Nephron progenitor cell (in vitro differentiated cells): ENCODE measurements at regions not wholly inside any gene's neighbourhood (a gene's known extent, or its start where the extent isn't known, plus 50 kb on each side); places are given as distances from the start of the nearest gene placed in this dataset.
A peak's percentile ranks its signal among the peaks of the same experiment; 100 is the strongest.

Source experiments
- DNase-seq: peaks from one replicate; pipeline ENCODE4 v3.0.0; 2021
- H3K27ac Mint-ChIP-seq: 2 replicates; pipeline ENCODE4 v1.8.0; 2021; ENCODE audit warnings: mild to moderate bottlenecking, moderate library complexity, mixed read lengths
- H3K27me3 Mint-ChIP-seq: 2 replicates; pipeline ENCODE4 v1.8.0; 2021; ENCODE audit warnings: mild to moderate bottlenecking, low read depth, mixed read lengths; ENCODE audit not compliant: poor library complexity
- H3K36me3 Mint-ChIP-seq: 2 replicates; pipeline ENCODE4 v1.8.0; 2021; ENCODE audit warnings: low read depth, mixed read lengths
- H3K4me1 Mint-ChIP-seq: 2 replicates; pipeline ENCODE4 v1.8.0; 2021; ENCODE audit warnings: mixed read lengths
- H3K4me3 Mint-ChIP-seq: 2 replicates; pipeline ENCODE4 v1.8.0; 2021; ENCODE audit warnings: mild to moderate bottlenecking, moderate library complexity, mixed read lengths
- H3K9me3 Mint-ChIP-seq: 2 replicates; pipeline ENCODE4 v1.8.0; 2021; ENCODE audit warnings: mild to moderate bottlenecking, moderate library complexity, mixed read lengths
- CTCF ChIP-seq: fragments of 200-600 bp; sonication (generic); IDR thresholded peaks from 2 replicates; pipeline ENCODE4 v1.5.0; 2021; ENCODE audit warnings: antibody characterized with exemption

- no peak for DNase-seq
- H3K4me3 Mint-ChIP-seq = no peak overlapping the region
- peaks cover 32% of the 10 kb centered on the region for H3K9me3 Mint-ChIP-seq
- peaks cover 22% of the 10 kb centered on the region for H3K36me3 Mint-ChIP-seq
- peak; percentile 61 for TF ChIP-seq CTCF
- H3K27ac Mint-ChIP-seq = peak overlapping the region; percentile 86
- H3K27me3 Mint-ChIP-seq = peaks cover 7% of the 10 kb centered on the region
- peaks cover 22% of the 10 kb centered on the region for H3K4me1 Mint-ChIP-seq
Measured at GRCh38 chr3:150286390-150287147, 121.5 kb upstream of the TSC22D2 start.

- TF ChIP-seq CTCF = no peak
- peaks cover 35% of the 10 kb centered on the region for H3K9me3 Mint-ChIP-seq
- H3K4me1 Mint-ChIP-seq = peaks cover 28% of the 10 kb centered on the region
- DNase-seq = no peak
- peaks cover 7% of the 10 kb centered on the region for H3K27me3 Mint-ChIP-seq
- H3K4me3 Mint-ChIP-seq = no peak overlapping the region
- peaks cover 24% of the 10 kb centered on the region for H3K36me3 Mint-ChIP-seq
- H3K27ac Mint-ChIP-seq = no peak overlapping the region
Measured at GRCh38 chr3:150285601-150286000, 122.5 kb upstream of the TSC22D2 start.

- Mint-ChIP-seq H3K9me3 (peaks cover 31% of the 10 kb centered on the region), H3K36me3 (peaks cover 24% of the 10 kb centered on the region), H3K27ac (peak overlapping the region; percentile 78), H3K4me1 (peaks cover 61% of the 10 kb centered on the region), H3K27me3 (no peaks in the 10 kb centered on the region), H3K4me3 (no peak overlapping the region)
- DNase-seq = no peak
- TF ChIP-seq CTCF = no peak
Measured at GRCh38 chr3:150278843-150279381, 129.2 kb upstream of the TSC22D2 start.

- Mint-ChIP-seq H3K4me3 (no peak overlapping the region), H3K9me3 (peaks cover 24% of the 10 kb centered on the region), H3K36me3 (peaks cover 21% of the 10 kb centered on the region), H3K27me3 (no peaks in the 10 kb centered on the region), H3K4me1 (peaks cover 61% of the 10 kb centered on the region), H3K27ac (peak overlapping the region; percentile 78)
- TF ChIP-seq CTCF = no peak
- no peak for DNase-seq
Measured at GRCh38 chr3:150278195-150278594, 129.9 kb upstream of the TSC22D2 start.

GRCh38 chr3:150277444-150277843 is 130.7 kb upstream of the TSC22D2 start:
- H3K27ac Mint-ChIP-seq = no peak overlapping the region
- no peaks in the 10 kb centered on the region for H3K27me3 Mint-ChIP-seq
- no peak for DNase-seq
- peaks cover 61% of the 10 kb centered on the region for H3K4me1 Mint-ChIP-seq
- no peak for TF ChIP-seq CTCF
- peaks cover 13% of the 10 kb centered on the region for H3K36me3 Mint-ChIP-seq
- H3K4me3 Mint-ChIP-seq = no peak overlapping the region
- H3K9me3 Mint-ChIP-seq = peaks cover 16% of the 10 kb centered on the region

GRCh38 chr3:150275941-150276340 is 132.2 kb upstream of the TSC22D2 start:
- no peak overlapping the region for H3K27ac Mint-ChIP-seq
- no peak overlapping the region for H3K4me3 Mint-ChIP-seq
- peaks cover 4% of the 10 kb centered on the region for H3K27me3 Mint-ChIP-seq
- peaks cover 7% of the 10 kb centered on the region for H3K9me3 Mint-ChIP-seq
- no peak for DNase-seq
- H3K36me3 Mint-ChIP-seq = peaks cover 6% of the 10 kb centered on the region
- TF ChIP-seq CTCF = no peak
- peaks cover 71% of the 10 kb centered on the region for H3K4me1 Mint-ChIP-seq
